Heart right ventricle (tissue), 16 donors: ENCODE measurements at regions not wholly inside any gene's neighbourhood (a gene's known extent, or its start where the extent isn't known, plus 50 kb on each side); places are given as distances from the start of the nearest gene placed in this dataset.

Experiments
- ATAC-seq, 8 donors: fragments of 200-7000 bp; cut with Tn5 transposase; one replicate each; pipeline ENCODE4 v1.9.1; 2020; ENCODE audit warnings: mild to moderate bottlenecking in 8 of 8, moderate library complexity in 8 of 8, moderate number of reproducible peaks in 1 of 8
- DNase-seq, 2 donors: peaks; one replicate each; pipeline ENCODE4 v3.0.0-alpha.2; 2020
- H3K27ac ChIP-seq, 10 donors: fragments of 200-600 bp; sonication (generic) in 2 of 10; one replicate each; pipeline versions ENCODE4 v1.5.0 to v1.8.0; 2020 to 2022; ENCODE audit warnings: mild to moderate bottlenecking in 3 of 10
- H3K27me3 ChIP-seq, 7 donors: fragments of 200-600 bp; one replicate each; pipeline ENCODE4 v1.8.0; 2021 to 2022; ENCODE audit warnings: mild to moderate bottlenecking in 2 of 7
- H3K36me3 ChIP-seq, 9 donors: fragments of 200-600 bp; sonication (generic) in 1 of 9; one replicate each; pipeline versions ENCODE4 v1.5.0 to v1.8.0; 2020 to 2022; ENCODE audit warnings: mild to moderate bottlenecking in 2 of 9
- H3K4me1 ChIP-seq, 9 donors: fragments of 200-600 bp; sonication (generic) in 1 of 9; one replicate each; pipeline versions ENCODE4 v1.5.0 to v1.8.0; 2020 to 2022; ENCODE audit warnings: mild to moderate bottlenecking in 4 of 9
- H3K4me3 ChIP-seq, 10 donors: fragments of 200-600 bp; sonication (generic) in 2 of 10; one replicate each; pipeline versions ENCODE4 v1.5.0 to v1.8.0; 2020 to 2022; ENCODE audit warnings: mild to moderate bottlenecking in 7 of 10, moderate library complexity in 2 of 10
- H3K9me3 ChIP-seq, 11 donors: fragments of 200-600 bp in 10 of 11; sonication (generic) in 2 of 11; one replicate each; pipeline versions ENCODE4 v1.5.0 to v1.8.0; 2013 to 2022; ENCODE audit warnings: mild to moderate bottlenecking in 2 of 11, control low read depth in 1 of 11, moderate library complexity in 1 of 11
- CTCF ChIP-seq, 9 donors: fragments of 200-600 bp; sonication (generic) in 2 of 9; IDR thresholded peaks; one replicate each; pipeline versions ENCODE4 v1.5.0 to v1.8.0; 2021 to 2022; ENCODE audit warnings: antibody characterized with exemption in 9 of 9, mild to moderate bottlenecking in 5 of 9, moderate library complexity in 1 of 9
- WGBS, 2 donors: extraction: QIAGEN DNeasy Blood & Tissue Kit; methylation state at CpG; one replicate each; pipeline ENCODE4 v1.1.7; 2013; ENCODE audit warnings: inconsistent platforms in 1 of 2; 5-methylcytosine and 5-hydroxymethylcytosine counted together
- intact Hi-C, 10 donors: fragments of 100-400 bp; cut with DNase I; formaldehyde crosslinking; loops; one replicate each; pipeline versions ENCODE4 v1.11.1 to v1.14.2; 2022
- donor health status: Arrhythmogenic right ventricular cardiomyopathy.
- donor health status: ischemic (EF 13 %, LVEDD 7.1; RV severe dilation, severe dysfunction).
- donor health status: healthy with polysubstance abuse.
- donor health status: DM: no; HTN: yes; CAD: no.
- donor health status: DM: no; HTN: no; CAD: no.
- donor health status: ischemic (EF 25% LVEDD 6.9; RV normal size, moderate dysfunction).
- donor health status: ischemic (EF 25% LVEDD 5.7; RV mildly dilated, moderate dysfunction).
- donor health status: healthy.
- donor health status: DM: yes; HTN: yes; CAD: no.
- donor health status: Ischemic cardiomyopathy.
- donor health status: ischemic (EF 35%, LVEDD 5.7; RV mildly dilated, moderate dysfunction).
- donor health status: nonischemic (EF 11% LVEDD 7.7; RV severe dilation, severe dysfunction).
- donor health status: DM: yes; HTN: yes; CAD: no.
- donor health status: PGD.
- donor health status: ischemic (EF 29% LVEDD 5.4; RV normal size, mild dysfunction).
- donor health status: nonischemic (EF 23%, LVEDD 6.1; RV moderate dilation, normal function).

GRCh38 chr16:50910736-50911100, 168.8 kb downstream of the CYLD start:
- DNase-seq = no peak
- WGBS, 2 donors = 45 to 53% methylated on average over 10 of the region's 10 CpGs
- H3K27me3 ChIP-seq = peaks cover 0 to 26% (median 0%) of the 10 kb centered on the region in 7 donors

GRCh38 chr16:50909831-50910735, 168.2 kb downstream of the CYLD start:
- Histone ChIP-seq H3K4me3 (no peak overlapping the region), H3K4me1 (no peaks in the 10 kb centered on the region), H3K27me3 (peaks cover 0 to 26% (median 0%) of the 10 kb centered on the region in 7 donors), H3K9me3 (no peaks in the 10 kb centered on the region), H3K36me3 (no peaks in the 10 kb centered on the region), H3K27ac (no peak overlapping the region)
- DNase-seq = no peak
- intact Hi-C loops = no loop called here
- no peak for ATAC-seq
- TF ChIP-seq CTCF (IDR thresholded peaks at IDR 0.05) = no peak
- WGBS, 2 donors = 69% methylated on average over 10 of the region's 10 CpGs

More at GRCh38 chr16:50910736-50911100, 168.8 kb downstream of the CYLD start:
- no peaks in the 10 kb centered on the region for H3K9me3 ChIP-seq
- H3K27ac ChIP-seq = no peak overlapping the region
- TF ChIP-seq CTCF (IDR thresholded peaks at IDR 0.05) = no peak
- ATAC-seq = no peak
- no peak overlapping the region for H3K4me3 ChIP-seq
- no peaks in the 10 kb centered on the region for H3K36me3 ChIP-seq
- intact Hi-C loops = no loop called here
- H3K4me1 ChIP-seq = no peaks in the 10 kb centered on the region

- Histone ChIP-seq H3K4me3 (no peak overlapping the region), H3K27ac (no peak overlapping the region), H3K36me3 (no peaks in the 10 kb centered on the region), H3K9me3 (no peaks in the 10 kb centered on the region), H3K4me1 (no peaks in the 10 kb centered on the region), H3K27me3 (peaks cover 0 to 18% (median 0%) of the 10 kb centered on the region in 7 donors)
- DNase-seq = no peak
- no peak for ATAC-seq
- intact Hi-C loops = no loop called here
- 73 to 86% methylated on average over 7 of the region's 7 CpGs for whole genome bisulfite sequencing, 2 donors
- no peak for TF ChIP-seq CTCF (IDR thresholded peaks at IDR 0.05)
Observed at GRCh38 chr16:50908468-50908867, 166.6 kb downstream of the CYLD start.

- intact Hi-C loops = no loop called here
Observed at GRCh38 chr16:50906454-50906853, 164.6 kb downstream of the CYLD start.

More at GRCh38 chr16:50906454-50906853, 164.6 kb downstream of the CYLD start:
- TF ChIP-seq CTCF (IDR thresholded peaks at IDR 0.05) = no peak
- no peaks in the 10 kb centered on the region for H3K36me3 ChIP-seq
- peaks cover 0 to 17% (median 0%) of the 10 kb centered on the region in 7 donors for H3K27me3 ChIP-seq
- no peak overlapping the region for H3K4me3 ChIP-seq
- WGBS, 2 donors = 50 to 65% methylated on average over 10 of the region's 10 CpGs
- H3K27ac ChIP-seq = no peak overlapping the region
- H3K9me3 ChIP-seq = no peaks in the 10 kb centered on the region
- ATAC-seq (no peak), DNase-seq (no peak)
- no peaks in the 10 kb centered on the region for H3K4me1 ChIP-seq
